Spleen (tissue), 7 donors: ENCODE measurements at regions not wholly inside any gene's neighbourhood (a gene's known extent, or its start where the extent isn't known, plus 50 kb on each side); places are given as distances from the start of the nearest gene placed in this dataset.

Source experiments
- CTCF ChIP-seq, 11 experiments: fragments of 200-600 bp in 7 of 11; fragments of 450-650 bp in 4 of 11; sonication (generic) in 4 of 11; IDR thresholded peaks in 8 of 11; conservative IDR thresholded peaks in 3 of 11; 1 replicate in 7 of 11; 2 replicates in 4 of 11; pipeline versions ENCODE4 v1.4.0 to v1.8.0; 2016 to 2021; ENCODE audit warnings: antibody characterized with exemption in 11 of 11, inconsistent platforms in 4 of 11, mild to moderate bottlenecking in 1 of 11
- POLR2AphosphoS5 ChIP-seq, 3 donors: sonication (generic); formaldehyde crosslinking; IDR thresholded peaks; one replicate each; pipeline ENCODE4 v1.5.1; 2017; ENCODE audit warnings: antibody characterized with exemption in 3 of 3
- donor health status: DM: no; HTN: no; CAD: no; lungs with moderate emphysema.
- donor health status: DM: no; HTN: no; CAD: no.
- donor health status: DM: no; HTN: no; CAD: no.

GRCh38 chr10:83909001-83909400 is 230.3 kb upstream of the GHITM start:
- TF ChIP-seq CTCF (IDR thresholded peaks at IDR 0.05 in 8 of 11, conservative IDR thresholded peaks at IDR 0.05 in 3 of 11), result no peak
- no peak for TF ChIP-seq POLR2AphosphoS5 (IDR thresholded peaks at IDR 0.05)
